GM12878 (cell line): ENCODE measurements at regions not wholly inside any gene's neighbourhood (a gene's known extent, or its start where the extent isn't known, plus 50 kb on each side); places are given as distances from the start of the nearest gene placed in this dataset.

ENCODE experiments used
- ATF3 ChIP-seq: IDR thresholded peaks from 2 replicates; pipeline ENCODE4 v1.6.1; 2011; ENCODE audit warnings: low read depth, mild to moderate bottlenecking, low read length, moderate library complexity, borderline replicate concordance; ENCODE audit errors: extremely low read depth
- BCLAF1 ChIP-seq: fragments of 450-650 bp; IDR thresholded peaks from 2 replicates; pipeline ENCODE4 v1.6.1; 2017; ENCODE audit warnings: antibody characterized with exemption, mild to moderate bottlenecking, moderate library complexity
- CHD1 ChIP-seq: IDR thresholded peaks from 2 replicates; pipeline ENCODE4 v1.6.1; 2012; ENCODE audit warnings: low read depth, low read length, improper control_type of control experiment
- E2F4 ChIP-seq: IDR thresholded peaks from 2 replicates; pipeline ENCODE4 v1.6.1; 2012; ENCODE audit warnings: low read depth, low read length, improper control_type of control experiment
- GATAD2B ChIP-seq: fragments of 450-650 bp; conservative IDR thresholded peaks from 2 replicates; pipeline ENCODE4 v1.6.1; 2017; ENCODE audit warnings: low read depth, mild to moderate bottlenecking, moderate library complexity
- HCFC1 ChIP-seq: fragments of 150-350 bp; IDR thresholded peaks from 2 replicates; pipeline ENCODE4 v1.6.1; 2014; ENCODE audit warnings: low read length
- IKZF2 ChIP-seq, 2 experiments: fragments of 450-650 bp; IDR thresholded peaks; 2 replicates each; pipeline ENCODE4 v1.6.1; 2017; ENCODE audit warnings: mild to moderate bottlenecking in 2 of 2, moderate library complexity in 2 of 2
- JUNB ChIP-seq: IDR thresholded peaks from 2 replicates; pipeline ENCODE4 v1.6.1; 2016; ENCODE audit warnings: antibody characterized with exemption, mild to moderate bottlenecking
- KAT2A ChIP-seq: conservative IDR thresholded peaks from 2 replicates; pipeline ENCODE4 v1.6.1; 2011; ENCODE audit warnings: low read depth, low read length; ENCODE audit not compliant: control insufficient read depth
- MEF2A ChIP-seq: IDR thresholded peaks from 2 replicates; pipeline ENCODE4 v1.6.1; 2011; ENCODE audit warnings: low read depth, mild to moderate bottlenecking, low read length, moderate library complexity; ENCODE audit not compliant: insufficient read depth
- MLLT1 ChIP-seq: fragments of 450-650 bp; IDR thresholded peaks from 2 replicates; pipeline ENCODE4 v1.6.1; 2016; ENCODE audit warnings: mild to moderate bottlenecking
- NR2C2 ChIP-seq: IDR thresholded peaks from 2 replicates; pipeline ENCODE4 v1.6.1; 2011; ENCODE audit warnings: borderline replicate concordance, low read depth; ENCODE audit not compliant: control insufficient read depth, insufficient read length
- PAX8 ChIP-seq: fragments of 450-650 bp; IDR thresholded peaks from 2 replicates; pipeline ENCODE4 v1.6.1; 2017; ENCODE audit warnings: mild to moderate bottlenecking, moderate library complexity
- RB1 ChIP-seq: fragments of 450-650 bp; formaldehyde crosslinking; IDR thresholded peaks from 2 replicates; pipeline ENCODE4 v1.6.1; 2017; ENCODE audit warnings: mild to moderate bottlenecking, borderline replicate concordance
- SIX5 ChIP-seq: IDR thresholded peaks from 2 replicates; pipeline ENCODE4 v1.6.1; 2011; ENCODE audit warnings: mild to moderate bottlenecking, low read depth, low read length, moderate library complexity; ENCODE audit not compliant: severe bottlenecking
- SPI1 ChIP-seq: IDR thresholded peaks from 2 replicates; pipeline ENCODE4 v1.6.1; 2011; ENCODE audit warnings: low read depth, mild to moderate bottlenecking, low read length, moderate library complexity, borderline replicate concordance; ENCODE audit not compliant: insufficient read depth
- SREBF2 ChIP-seq: IDR thresholded peaks from 2 replicates; pipeline ENCODE4 v1.6.1; 2012; ENCODE audit warnings: mild to moderate bottlenecking, low read length
- TARDBP ChIP-seq: IDR thresholded peaks from 2 replicates; pipeline ENCODE4 v1.6.1; 2016; ENCODE audit warnings: borderline replicate concordance
- ZBTB4 ChIP-seq: fragments of 450-650 bp; formaldehyde crosslinking; IDR thresholded peaks from 2 replicates; pipeline ENCODE4 v1.4.0; 2022; ENCODE audit warnings: mild to moderate bottlenecking, moderate library complexity
- ZNF274 ChIP-seq: IDR thresholded peaks from one replicate; pipeline ENCODE4 v1.8.0; 2011; ENCODE audit not compliant: insufficient read length, insufficient read depth
- ZNF384 ChIP-seq: IDR thresholded peaks from 2 replicates; pipeline ENCODE4 v1.6.1; 2012; ENCODE audit warnings: low read depth, mild to moderate bottlenecking, low read length, improper control_type of control experiment, borderline replicate concordance

- TF ChIP-seq KAT2A (no peak), SIX5 (peak; percentile 19), HCFC1 (no peak; the same call in 1 of the 2 replicates), JUNB (peak; percentile 100), E2F4 (no peak), ATF3 (no peak), ZNF274 (no peak), IKZF2 (IDR thresholded peaks at IDR 0.05) (peak; percentile 100), SPI1 (peak; percentile 73), CHD1 (0 out of 2 replicates have a peak, but pooled peaks have one; percentile 76), ZBTB4 (no peak), RB1 (0 out of 2 replicates have a peak, but pooled peaks have one; percentile 51), NR2C2 (no peak), GATAD2B (peak; percentile 67), TARDBP (peak; percentile 36), BCLAF1 (no peak), ZNF384 (peak; percentile 70), MLLT1 (peak; percentile 96), SREBF2 (no peak), MEF2A (peak; percentile 99), PAX8 (no peak)
Observed at GRCh38 chr1:235011599-235012435, 116.8 kb downstream of the TOMM20 start (continued).
